Right forelimb (tissue), 1 donor: ENCODE measurements at regions not wholly inside any gene's neighbourhood (a gene's known extent, or its start where the extent isn't known, plus 50 kb on each side); places are given as distances from the start of the nearest gene placed in this dataset.
"Not testable (repeated sequence)": the region's sequence is repeated elsewhere in the genome, so short reads cannot be mapped to it uniquely, and the experiment has no call there.

ENCODE experiments used
- DNase-seq: peaks from one replicate; pipeline ENCODE4 v3.0.0-alpha.2; 2018

DNA sequence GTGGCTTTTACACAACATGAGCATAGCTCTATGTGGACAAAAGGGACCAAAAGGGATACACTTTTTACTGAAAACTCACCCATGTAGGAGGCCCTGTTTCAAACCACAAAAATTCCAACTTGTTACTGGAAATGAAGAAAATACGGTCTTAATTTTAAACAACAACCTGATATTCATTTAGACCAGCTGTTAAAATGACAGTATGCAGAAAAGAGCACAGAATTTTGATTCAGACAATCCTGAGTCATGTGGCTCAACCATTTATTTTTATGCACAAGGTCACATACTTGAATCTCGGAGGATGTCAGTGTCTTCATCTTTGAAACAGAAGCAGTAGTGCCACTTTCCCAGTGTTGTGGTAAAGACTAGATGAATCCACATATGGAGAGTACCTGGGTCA, 426.5 kb upstream of the NFE2L3 start:
- DNase-seq = no peak

DNA sequence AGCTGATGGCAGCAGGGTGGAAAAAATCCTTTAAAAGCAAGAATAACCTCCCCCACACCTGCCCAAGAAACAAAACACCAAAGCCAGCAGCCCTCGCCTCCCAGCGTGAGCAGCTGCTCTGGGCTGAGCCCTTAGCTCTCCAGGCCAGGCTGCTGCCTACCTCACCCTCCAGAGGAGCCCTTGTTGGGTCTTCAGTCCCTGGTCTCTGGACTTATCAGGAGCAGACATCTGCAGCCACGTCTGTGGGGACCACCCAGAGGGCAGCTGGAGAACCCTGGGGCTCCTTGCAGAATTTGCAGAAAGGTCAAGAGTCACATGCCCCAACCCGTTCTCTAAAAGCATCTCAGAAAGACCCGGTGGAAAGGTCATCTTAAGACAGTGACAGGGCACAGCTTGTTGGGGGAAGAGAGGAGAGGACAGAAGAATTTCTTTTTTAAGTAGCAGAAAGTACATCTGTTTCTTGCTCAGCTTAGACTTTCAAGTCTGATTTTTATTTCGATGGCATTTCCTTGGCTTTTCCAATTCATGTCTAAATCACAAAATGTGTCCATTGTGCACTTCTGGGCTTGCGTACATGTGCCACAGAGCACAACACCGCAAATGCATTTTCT, 425.7 kb upstream of the NFE2L3 start:
- no peak for DNase-seq

DNA sequence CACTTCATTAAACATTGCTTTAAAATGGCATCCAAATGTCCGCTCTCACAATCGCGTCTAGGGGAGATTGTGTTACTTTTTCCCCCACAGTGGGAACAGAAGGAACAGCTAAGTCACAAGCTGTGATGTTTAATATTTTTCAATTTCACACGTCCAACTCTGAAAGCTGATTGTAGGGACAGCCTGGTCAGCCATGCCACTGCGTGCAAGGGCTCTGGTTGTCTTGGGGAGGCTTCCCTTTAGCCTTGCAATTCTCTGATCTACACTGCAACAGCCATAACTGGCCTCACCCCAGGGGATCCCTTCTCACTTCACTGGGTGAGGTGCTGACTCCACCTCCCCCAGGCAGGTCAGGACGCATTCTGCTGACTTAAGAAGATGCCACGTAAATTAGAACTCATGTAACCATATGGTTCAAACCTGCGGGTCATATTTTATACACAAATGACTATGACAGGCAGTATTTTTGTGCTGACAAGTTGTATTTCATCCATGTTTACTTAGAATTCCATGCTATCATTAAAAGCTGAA, 425.2 kb upstream of the NFE2L3 start:
- no peak for DNase-seq

DNA sequence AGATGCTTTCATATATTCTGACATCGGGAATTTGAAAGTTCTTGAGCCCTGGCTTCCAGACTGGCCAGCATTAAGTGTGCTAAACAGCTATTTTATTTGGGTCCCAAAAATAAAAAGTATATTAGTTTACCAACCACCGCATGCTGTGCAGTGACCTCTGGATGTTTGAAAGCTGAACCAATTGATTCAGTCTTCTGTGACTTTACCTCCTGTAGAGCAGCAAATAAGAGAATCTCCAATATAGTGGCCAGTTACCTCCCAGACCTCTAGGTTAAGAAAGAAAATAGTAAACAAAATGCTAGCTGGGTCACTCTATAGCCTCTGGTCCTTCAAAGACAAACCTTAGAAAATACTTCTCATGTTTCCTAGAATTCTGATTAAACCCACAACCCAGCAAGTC, 424.6 kb upstream of the NFE2L3 start:
- DNase-seq = no peak

DNA sequence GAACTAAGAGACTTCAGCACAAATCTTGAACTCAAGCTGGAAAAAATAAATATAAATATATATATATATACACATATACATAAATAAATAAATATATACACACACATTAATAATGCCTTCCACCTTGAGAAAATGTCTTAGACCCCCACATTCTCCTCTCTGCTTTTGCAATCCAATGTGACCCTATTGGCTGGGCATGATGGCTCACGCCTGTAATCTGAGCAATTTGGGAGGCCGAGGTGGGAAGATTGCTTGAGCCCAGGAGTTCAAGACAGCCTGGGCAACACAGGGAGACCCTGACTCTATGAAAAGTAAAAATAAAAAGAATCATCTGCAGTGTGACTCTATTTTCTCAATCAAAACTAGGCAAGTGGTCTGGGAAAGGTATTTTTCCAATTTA, 424.1 kb upstream of the NFE2L3 start:
- no peak for DNase-seq

DNA sequence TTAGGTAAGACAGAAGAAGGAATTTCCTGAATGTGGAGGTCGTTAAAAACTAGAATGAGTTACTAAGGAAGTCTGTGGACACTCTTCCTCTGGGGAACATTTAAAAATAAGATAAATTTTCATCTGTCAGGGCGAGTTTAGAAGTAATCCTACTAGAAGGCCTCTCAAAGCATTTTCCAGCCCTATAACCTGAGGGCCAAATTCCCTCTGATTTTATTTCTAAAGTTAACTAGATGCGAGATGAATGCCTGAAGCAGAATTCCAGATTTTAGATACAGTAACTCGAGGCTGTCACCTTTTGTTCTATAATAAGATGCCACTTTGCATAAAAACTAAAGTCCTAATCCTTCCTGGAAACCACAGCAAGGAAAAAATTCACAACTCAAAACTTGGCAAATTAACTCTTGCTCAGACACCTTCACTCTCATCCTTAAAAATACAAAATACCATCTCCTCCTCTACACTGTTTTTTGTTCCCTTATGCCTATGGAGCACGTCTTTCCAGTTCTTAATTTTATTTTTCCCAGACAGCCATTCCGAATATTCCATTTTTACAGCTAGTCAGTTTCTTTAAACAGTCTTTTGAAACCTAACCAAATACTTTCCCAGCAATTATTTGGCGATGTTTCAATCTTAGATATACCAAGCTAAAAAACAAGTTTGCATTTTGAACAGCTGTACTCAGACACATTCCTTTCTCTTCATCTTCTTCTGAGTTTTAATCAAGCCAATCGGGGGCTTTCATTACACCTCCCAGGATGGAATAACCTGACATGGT, 420.7 kb upstream of the NFE2L3 start:
- DNase-seq = no peak

DNA sequence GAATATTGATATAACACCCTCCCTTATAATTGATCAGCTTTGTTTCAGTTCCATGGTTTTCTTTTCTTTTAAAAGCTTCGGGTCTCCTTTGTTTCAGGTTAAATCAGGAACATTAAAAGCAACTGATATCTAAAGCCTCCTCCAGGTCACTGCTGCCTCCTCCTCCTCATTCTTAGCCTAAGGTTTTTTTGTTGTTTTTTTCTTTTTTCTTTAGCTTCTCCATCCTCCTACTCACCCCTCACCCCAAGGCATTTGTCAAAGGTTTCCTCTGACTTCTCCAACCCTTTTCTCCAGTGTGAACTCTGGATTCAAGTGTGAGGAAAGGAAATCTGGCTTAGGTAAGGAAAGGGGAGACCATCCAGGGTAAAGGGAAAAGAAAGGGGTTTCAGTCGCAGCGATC, 420.2 kb upstream of the NFE2L3 start:
- no peak for DNase-seq

DNA sequence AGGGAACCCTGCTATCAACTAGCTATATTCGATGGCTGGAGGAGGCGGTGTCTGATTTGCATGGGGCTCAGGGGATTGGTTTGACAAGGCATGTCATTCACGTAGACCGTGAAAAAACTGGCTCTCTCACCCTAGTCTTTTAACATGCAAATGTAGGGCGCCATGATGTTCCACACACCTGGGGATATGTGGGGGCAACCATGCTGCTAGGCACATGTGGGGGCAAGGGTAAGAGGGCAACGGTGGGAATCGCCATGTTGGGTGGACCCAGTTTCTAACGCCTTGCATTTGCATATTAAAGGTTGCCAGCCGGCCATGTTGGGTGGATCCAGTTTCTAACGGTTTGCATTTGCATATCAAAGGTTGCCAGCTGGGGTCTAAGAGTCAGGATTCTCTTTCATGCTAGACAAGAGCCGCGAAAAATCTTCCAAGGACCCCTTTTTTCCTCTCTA, 419.2 kb upstream of the NFE2L3 start:
- DNase-seq = no peak

DNA sequence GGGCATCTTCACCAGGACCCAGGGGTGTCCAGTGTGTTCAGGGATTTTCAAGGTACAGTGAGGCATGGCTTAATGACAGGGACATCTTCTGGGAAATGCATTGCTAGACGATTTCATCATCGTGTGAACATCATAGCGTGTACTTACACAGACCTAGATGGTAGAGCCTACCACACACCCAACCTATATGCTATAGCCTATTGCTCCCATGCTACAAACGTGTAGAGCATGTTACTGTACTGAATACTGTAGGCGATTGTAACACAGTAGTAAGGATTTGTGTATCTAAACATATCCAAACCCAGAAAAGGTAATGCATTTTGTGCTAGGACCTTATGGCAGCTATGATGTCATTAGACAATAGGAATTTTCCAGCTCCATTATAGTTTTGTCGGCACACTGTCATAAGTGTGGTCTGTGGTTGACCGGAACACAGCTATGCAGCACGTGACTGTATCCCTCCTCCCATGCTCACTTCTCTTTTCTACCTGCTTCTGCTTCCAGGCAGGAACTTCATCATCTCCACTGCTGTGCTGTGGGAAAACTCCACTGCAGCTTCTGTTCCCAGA, 416.2 kb upstream of the NFE2L3 start:
- DNase-seq = no peak

DNA sequence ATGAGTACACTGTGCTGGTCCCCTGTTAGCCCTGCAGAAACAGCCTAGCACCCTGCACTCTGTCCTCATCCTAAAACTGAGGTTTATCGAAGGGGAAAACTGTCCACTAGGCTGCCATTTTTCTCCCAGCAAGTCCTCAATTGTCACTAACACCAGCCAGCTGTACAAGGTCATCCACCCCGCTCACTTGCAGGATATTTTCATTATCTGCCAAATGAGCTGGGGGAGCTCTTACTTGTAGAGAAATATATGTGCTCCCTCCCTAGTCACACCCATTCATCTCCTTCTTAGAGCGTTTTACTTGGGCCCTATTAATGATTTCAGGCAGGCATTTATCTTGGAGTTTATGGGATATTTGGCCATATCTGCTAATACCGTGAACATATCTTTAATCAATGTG, 413.5 kb upstream of the NFE2L3 start:
- DNase-seq = no peak

DNA sequence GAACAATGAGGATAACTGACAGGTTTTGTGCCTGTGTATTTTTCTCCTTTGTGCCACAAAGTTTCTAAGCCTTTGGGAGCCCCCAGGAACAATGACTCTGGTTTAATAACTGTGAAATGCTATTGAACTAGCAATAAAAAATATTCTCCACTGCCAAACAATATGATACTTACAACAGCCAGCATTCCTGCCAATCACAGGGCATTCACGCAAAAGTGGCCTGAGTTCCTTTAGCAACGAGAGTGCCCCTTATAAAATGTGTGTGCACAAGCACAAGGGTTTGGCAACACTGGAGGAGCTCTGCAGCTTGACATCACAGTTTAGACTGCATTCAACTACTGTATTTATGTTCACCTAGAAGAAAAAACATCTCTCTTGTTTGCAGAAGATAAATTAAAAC, 412.9 kb upstream of the NFE2L3 start:
- no peak for DNase-seq

DNA sequence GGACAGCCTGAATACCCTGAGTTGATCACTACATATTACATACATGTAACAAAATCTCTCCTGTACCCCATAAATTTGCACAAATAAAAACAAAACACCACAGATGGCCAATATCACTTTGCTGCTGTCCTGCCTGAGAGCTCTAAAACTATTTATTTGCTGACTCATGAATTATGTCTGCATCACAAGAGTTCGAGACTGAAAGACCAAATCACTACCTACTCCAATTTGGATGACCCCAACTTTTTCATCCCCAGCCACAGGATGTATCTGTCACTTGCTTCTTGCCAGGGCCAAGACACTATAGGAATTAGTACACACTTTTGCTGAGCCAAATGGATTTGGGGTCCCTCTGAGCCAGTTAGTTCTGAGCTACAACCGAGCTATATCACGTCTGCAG, 409.7 kb upstream of the NFE2L3 start:
- DNase-seq = no peak

DNA sequence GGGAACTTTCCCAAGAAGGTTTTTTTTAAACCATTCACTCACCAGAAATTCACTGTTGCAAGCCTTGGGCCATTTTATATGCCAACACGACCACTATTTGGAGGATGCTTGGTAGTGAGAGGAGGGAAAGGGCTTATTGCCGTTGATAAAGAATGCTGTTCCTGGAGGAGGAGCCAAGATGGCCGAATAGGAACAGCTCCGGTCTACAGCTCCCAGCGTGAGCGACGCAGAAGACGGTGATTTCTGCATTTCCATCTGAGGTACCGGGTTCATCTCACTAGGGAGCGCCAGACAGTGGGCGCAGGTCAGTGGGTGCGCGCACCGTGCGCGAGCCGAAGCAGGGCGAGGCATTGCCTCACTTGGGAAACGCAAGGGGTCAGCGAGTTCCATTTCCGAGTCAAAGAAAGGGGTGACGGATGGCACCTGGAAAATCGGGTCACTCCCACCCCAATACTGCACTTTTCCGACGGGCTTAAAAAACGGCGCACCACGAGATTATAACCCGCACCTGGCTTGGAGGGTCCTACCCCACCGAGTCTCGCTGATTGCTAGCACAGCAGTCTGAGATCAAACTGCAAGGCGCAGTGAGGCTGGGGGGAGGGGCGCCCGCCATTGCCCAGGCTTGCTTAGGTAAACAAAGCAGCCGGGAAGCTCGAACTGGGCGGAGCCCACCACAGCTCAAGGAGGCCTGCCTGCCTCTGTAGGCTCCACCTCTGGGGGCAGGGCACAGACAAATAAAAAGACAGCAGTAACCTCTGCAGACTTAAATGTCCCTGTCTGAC, 408.1 kb upstream of the NFE2L3 start:
- DNase-seq = not testable (repeated sequence)

DNA sequence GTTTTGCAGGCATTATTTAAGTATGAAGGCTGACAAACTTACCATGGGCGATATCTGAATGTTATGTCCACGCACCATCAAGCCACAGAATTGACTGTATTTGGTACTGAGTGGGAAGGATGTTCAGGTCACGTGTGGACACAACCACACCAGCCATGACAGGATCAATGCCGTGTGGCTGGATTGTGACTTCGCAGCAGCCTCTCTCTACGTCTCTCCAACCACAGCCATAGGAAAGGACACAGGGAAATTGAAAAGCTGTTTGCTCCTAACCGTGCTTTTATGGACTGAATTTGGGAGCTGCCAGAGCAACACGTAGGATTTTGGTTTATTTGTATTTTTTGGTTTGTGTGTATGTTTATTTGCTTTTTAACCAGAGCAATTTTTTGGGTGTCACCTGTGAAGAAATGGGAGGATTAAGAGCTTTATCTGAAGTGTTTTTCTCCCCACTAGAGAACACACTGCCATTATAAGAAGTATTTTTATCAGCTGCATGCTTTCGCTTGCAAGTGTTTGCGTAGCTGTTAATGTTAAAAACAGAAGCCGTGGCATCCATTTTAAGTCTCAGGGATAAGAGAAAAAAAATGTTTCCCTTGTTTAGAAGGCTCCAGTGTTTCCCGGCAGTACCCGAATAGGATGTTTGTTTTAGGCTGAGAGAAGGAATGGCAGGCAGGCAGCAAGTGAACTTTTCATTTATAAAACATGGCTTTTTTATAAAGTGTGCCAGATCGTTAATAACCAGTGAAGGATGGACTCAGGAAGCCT, 401.1 kb upstream of the NFE2L3 start:
- no peak for DNase-seq

DNA sequence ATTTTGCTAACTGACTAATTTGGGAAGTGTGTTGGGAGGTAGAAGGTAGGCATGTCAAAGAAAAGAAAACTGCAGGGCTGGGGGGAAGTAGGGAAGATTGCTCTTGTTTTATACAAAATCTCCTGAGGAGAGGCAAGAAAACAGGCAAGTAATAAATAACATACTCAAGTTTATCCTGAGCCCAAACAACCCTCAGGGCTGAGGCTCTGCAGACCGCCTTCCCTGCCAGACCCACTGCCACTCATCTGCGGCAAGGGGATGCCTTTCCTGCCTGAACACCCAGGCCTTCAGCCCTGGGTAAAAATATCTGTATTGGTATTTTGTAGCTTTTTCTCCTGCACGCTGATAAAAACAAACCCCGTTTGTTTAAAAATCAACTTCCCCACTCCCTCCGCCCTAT, 399.8 kb upstream of the NFE2L3 start:
- DNase-seq = no peak

DNA sequence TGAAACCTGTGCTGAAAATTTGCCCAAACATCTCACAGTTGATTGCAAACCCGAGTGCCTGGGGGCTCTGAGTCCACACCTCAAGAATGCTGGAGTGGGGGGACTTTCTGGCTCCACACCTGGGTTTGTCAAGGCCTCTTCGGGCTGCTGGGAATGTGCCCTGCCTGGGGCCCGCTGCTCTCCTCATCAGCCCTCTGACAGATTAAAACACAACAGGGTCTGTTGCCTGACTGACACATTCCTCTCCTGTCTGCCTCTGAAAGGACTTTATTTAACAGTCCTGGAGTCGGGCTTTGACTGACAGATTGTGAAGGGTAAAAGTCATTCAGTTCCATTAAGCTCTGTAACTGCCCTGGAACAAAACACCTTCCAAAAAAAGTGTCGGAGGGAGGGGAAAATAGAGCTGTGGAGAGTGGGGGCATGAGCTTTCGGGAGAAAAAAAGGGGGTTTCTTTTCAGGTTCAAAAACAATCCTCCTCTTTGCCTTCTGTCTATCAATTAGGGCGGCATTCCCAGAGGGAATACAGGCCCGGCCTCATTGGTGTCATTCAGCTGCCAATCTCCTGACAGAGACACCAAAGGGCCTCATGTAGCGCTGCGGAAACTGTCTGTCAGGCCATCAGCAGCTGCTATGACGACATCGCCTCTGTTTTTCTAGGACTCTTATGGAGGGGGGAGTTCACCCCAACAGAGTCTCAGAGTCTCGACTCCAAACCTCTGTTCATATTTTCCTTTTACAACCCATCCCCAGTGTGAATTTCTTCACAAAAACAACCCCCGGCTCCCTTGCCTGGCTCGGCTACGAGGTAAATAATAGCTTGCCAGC, 398.8 kb upstream of the NFE2L3 start:
- no peak for DNase-seq

DNA sequence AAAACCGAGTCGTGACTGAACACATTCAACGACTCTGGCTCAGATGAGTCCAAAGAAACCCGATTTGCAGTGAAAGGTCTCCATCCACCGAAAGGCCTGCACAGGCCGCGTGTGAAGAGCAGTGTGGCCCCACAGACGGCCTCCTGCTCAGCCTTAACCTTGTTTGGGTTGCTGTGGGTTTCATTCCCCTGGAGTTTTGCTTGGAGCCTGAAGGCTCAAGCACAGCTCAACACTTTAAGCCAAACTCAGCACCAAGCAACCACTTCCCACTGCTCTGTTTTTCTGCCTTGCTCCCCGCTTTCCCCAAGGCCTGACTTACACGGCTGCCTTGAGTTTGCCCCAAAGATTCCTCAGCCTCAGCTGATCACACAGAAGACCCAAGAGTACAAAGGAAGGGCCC, 398.2 kb upstream of the NFE2L3 start:
- no peak for DNase-seq

DNA sequence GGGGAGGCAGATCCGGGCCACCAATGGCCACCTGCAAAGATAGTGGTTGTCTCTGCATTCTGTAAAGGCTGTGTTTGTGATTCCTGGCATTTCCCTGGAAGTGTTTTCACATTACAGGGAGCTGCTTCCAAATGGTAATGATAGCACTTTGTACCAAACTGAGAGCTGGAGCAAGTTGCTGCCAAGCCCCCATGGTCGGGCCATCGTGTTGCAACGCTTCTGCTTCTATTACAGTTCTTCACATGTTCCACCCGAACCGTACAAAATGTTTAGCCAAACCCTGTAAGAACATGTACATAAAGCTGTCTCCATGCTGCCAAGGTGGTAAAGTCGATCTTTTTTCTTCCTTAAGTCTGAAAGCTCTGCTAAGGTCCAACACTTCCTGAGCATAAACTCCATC, 397.7 kb upstream of the NFE2L3 start:
- DNase-seq = no peak

DNA sequence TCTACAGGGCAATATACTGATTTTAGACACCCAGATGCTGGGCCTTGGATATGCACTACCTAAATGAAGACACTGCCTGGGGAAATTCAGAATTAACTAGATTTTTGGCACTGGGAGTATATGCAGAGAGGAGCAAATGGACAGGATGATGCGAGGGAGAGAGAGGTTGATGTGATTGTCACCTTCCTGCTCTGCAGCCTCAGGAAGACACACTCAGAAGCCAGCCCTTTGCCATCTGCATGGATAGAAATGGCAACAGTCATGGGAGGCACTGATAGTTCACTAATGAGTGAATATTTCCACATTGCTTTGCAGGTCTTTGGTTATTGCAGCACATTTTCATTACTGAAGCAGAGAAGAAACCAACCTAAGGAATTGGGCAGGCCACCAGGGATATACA, 397.2 kb upstream of the NFE2L3 start:
- DNase-seq = no peak

DNA sequence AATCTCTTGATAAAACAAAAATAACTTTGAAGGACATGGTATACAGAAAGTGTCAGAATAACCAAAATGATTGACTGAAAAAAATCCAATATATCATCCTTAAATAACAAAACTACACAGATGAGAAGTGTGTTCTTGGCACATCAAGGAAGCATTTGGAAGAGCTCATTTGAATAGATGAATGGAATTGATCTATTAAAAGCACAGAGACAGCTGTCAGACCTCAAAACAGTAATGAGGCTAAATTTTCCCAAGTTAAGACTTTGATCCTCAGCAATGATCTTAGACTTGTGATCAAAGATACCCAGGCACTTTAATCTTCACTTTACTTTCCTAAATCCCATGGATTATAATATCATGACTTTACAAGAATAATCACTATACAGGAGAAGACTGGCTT, 395.4 kb upstream of the NFE2L3 start:
- no peak for DNase-seq

DNA sequence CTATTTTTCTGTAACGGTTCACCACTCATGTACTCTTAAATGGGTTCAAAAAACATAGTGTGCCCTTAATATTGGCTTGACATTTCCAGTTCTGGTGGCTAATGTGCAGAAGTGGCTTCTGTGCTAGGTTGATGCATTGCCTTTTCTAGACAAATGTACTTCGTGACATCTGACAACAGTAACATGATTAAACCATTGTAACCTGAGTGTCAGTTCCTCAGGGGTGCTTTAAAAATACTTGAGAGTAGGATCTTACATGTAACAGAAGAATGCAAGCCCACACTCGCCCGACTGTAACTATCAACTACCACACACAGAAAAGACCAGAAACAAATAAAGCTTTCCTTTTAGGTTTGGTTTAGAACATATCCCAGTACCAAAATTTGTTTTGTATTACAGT, 393.4 kb upstream of the NFE2L3 start:
- DNase-seq = no peak

DNA sequence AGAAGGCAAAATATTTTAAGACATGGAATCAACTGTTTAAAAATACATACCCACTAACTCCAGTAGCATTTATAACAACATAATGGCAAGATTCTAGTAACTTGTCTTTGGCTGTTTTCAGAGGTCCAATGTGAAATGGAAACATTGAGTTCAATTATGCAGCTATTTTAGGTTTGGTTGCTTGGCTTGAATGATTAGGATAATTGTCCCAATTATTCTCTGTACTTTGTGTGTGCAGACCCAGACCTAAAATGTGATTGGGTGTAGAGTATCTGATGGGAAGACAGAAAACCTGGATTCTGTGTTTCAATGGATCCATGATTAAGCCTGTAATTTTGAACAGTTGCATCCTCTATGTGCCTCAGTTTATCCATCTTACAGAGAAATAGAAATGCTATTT, 392.7 kb upstream of the NFE2L3 start:
- no peak for DNase-seq
